ENCODE measurements at regions not wholly inside any gene's neighbourhood (a gene's known extent, or its start where the extent isn't known, plus 50 kb on each side); places are given as distances from the start of the nearest gene placed in this dataset.

GRCh38 chr3:69462022-69462825 lies 76.3 kb upstream of the FRMD4B start:
- DNase-seq: no peak
- ChIA-PET POLR2A (no interaction called here), CTCF (no interaction called here)
- H3K27me3 Mint-ChIP-seq: peaks cover 10% of the 10 kb centered on the region
- no peaks in the 10 kb centered on the region for H3K4me1 Mint-ChIP-seq
- H3K4me3 Mint-ChIP-seq: no peak overlapping the region
- H3K36me3 Mint-ChIP-seq (ENCODE audit: low read depth): no peaks in the 10 kb centered on the region
- no peaks in the 10 kb centered on the region for H3K9me3 Mint-ChIP-seq
- no peak overlapping the region for H3K27ac Mint-ChIP-seq

- peaks cover 7% of the 10 kb centered on the region for H3K27me3 Mint-ChIP-seq
- DNase-seq: no peak
- no peaks in the 10 kb centered on the region for H3K9me3 Mint-ChIP-seq
- ChIA-PET CTCF (no interaction called here), POLR2A (no interaction called here)
- H3K27ac Mint-ChIP-seq: no peak overlapping the region
- no peaks in the 10 kb centered on the region for H3K36me3 Mint-ChIP-seq (ENCODE audit: low read depth)
- no peaks in the 10 kb centered on the region for H3K4me1 Mint-ChIP-seq
- H3K4me3 Mint-ChIP-seq: no peak overlapping the region
These were observed 74.1 kb upstream of the FRMD4B start for GRCh38 chr3:69460034-69460433.

GRCh38 chr3:69458803-69459365 lies 73.0 kb upstream of the FRMD4B start:
- ChIA-PET POLR2A (no interaction called here), CTCF (no interaction called here)
- no peaks in the 10 kb centered on the region for H3K36me3 Mint-ChIP-seq (ENCODE audit: low read depth)
- no peak overlapping the region for H3K27ac Mint-ChIP-seq
- no peaks in the 10 kb centered on the region for H3K4me1 Mint-ChIP-seq
- H3K9me3 Mint-ChIP-seq: no peaks in the 10 kb centered on the region
- no peak for DNase-seq
- no peak overlapping the region for H3K4me3 Mint-ChIP-seq
- H3K27me3 Mint-ChIP-seq: peaks cover 7% of the 10 kb centered on the region

DNA sequence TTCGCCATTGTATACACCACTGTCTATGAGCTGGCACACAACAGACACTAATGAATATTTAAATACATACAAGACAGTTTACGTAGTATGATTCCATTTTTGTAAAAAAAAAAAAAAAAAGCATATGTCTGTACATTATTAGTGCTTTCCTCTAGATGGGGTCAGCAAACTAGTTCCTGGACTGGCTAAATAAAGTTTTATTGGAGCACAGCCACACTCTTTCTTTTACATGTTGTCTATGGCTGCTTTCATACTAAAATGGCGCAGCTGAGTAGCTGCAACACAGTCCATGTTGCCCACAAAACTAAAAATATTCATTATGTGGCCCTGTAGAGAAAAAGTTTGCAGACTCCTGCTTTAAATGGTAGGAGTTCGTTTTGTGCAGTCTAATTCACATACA lies 70.7 kb upstream of the FRMD4B start:
- no peaks in the 10 kb centered on the region for H3K4me1 Mint-ChIP-seq
- no peak overlapping the region for H3K27ac Mint-ChIP-seq
- ChIA-PET CTCF (no interaction called here), POLR2A (no interaction called here)
- peaks cover 7% of the 10 kb centered on the region for H3K27me3 Mint-ChIP-seq
- no peak overlapping the region for H3K4me3 Mint-ChIP-seq
- no peaks in the 10 kb centered on the region for H3K36me3 Mint-ChIP-seq (ENCODE audit: low read depth)
- H3K9me3 Mint-ChIP-seq: no peaks in the 10 kb centered on the region
- no peak for DNase-seq

DNA sequence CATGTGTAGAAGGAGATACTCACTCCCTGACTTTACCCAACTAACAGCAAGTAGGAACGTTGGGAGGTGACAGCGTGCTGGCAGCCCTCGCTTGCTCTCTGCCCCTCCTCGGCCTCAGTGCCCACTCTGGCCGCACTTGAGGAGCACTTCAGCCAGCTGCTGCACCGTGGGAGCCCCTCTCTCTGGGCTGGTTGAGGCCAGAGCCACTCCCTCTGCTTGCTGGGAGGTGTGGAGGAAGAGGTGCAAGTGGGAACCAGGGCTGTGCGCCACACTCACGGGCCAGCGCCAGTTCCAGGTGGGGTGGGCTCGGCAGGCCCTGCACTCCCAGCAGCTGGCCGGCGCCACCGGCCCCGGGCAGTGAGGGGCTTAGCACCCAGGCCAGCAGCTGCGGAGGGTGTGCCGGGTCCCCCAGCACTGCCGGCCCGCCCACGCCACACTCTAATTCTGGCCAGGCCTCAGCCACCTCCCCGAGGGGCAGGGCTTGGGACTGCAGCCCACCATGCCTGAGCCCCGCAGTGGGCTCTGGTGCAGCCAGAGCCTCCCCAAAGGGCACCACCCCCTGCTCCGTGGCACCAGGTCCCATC lies 68.4 kb upstream of the FRMD4B start:
- POLR2A ChIA-PET: no interaction called here
- H3K4me1 Mint-ChIP-seq: no peaks in the 10 kb centered on the region

GRCh38 chr3:69452295-69452694 lies 66.4 kb upstream of the FRMD4B start:
- Mint-ChIP-seq H3K27ac (no peak overlapping the region), H3K4me1 (no peaks in the 10 kb centered on the region), H3K36me3 (ENCODE audit: low read depth) (no peaks in the 10 kb centered on the region), H3K4me3 (no peak overlapping the region), H3K27me3 (peaks cover 2% of the 10 kb centered on the region), H3K9me3 (no peaks in the 10 kb centered on the region)
- CTCF ChIA-PET: no interaction called here
- POLR2A ChIA-PET: no interaction called here
- DNase-seq: no peak

More for the DNA sequence above, 68.4 kb upstream of the FRMD4B start:
- no peaks in the 10 kb centered on the region for H3K9me3 Mint-ChIP-seq
- no peak overlapping the region for H3K4me3 Mint-ChIP-seq
- no peak overlapping the region for H3K27ac Mint-ChIP-seq
- peaks cover 7% of the 10 kb centered on the region for H3K27me3 Mint-ChIP-seq
- CTCF ChIA-PET: no interaction called here
- no peaks in the 10 kb centered on the region for H3K36me3 Mint-ChIP-seq (ENCODE audit: low read depth)
- no peak for DNase-seq

DNA sequence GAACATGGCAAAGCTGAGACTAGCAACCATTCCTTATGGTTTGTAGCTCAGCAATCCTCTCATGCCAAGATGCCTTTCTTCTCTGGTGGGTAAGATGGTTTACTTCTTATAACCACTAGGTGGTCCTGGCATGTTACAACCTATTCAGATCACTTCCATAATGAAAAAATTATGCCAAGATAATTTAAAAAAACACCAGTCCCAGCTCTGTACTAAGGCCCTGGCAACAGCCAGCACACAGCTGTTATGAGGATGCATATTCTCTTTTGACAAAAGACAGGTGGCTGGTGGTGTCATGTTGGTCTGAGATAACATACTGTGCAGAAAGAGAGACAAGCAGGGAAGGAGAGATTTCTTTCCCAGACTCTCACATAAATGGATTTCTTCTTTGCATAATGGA lies 65.7 kb upstream of the FRMD4B start:
- DNase-seq: no peak
- no peak overlapping the region for H3K4me3 Mint-ChIP-seq
- no peaks in the 10 kb centered on the region for H3K9me3 Mint-ChIP-seq
- H3K27me3 Mint-ChIP-seq: peaks cover 4% of the 10 kb centered on the region
- no peaks in the 10 kb centered on the region for H3K36me3 Mint-ChIP-seq (ENCODE audit: low read depth)
- H3K27ac Mint-ChIP-seq: no peak overlapping the region
- POLR2A ChIA-PET: no interaction called here
- CTCF ChIA-PET: no interaction called here
- no peaks in the 10 kb centered on the region for H3K4me1 Mint-ChIP-seq

DNA sequence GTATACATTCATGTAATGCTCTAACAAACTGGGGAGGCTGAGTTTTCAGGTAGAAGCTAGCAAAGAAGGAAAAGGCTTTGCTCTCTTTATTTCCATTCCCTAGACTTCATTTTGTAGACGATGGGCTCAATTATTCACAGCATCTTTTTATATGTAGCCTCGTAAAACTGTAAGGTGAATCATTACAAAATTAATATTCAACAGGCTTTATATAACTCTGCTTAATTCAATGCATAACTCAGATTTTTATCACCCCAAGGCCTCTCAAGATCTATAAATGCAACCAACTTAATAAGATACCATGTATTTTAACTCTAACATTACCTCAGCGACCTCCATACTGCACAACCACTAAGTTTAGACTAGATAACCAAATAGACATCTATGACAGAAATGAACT lies 63.0 kb upstream of the FRMD4B start:
- no peak overlapping the region for H3K27ac Mint-ChIP-seq
- CTCF ChIA-PET: interaction anchor here (0.8 kb wide), 1 partner anchor 9 kb away, joined by 3 read pairs; no protein-coding TSS in a partner anchor
- no peaks in the 10 kb centered on the region for H3K9me3 Mint-ChIP-seq
- H3K27me3 Mint-ChIP-seq: peaks cover 6% of the 10 kb centered on the region
- no peaks in the 10 kb centered on the region for H3K36me3 Mint-ChIP-seq (ENCODE audit: low read depth)
- no peak for DNase-seq
- POLR2A ChIA-PET: no interaction called here
- no peaks in the 10 kb centered on the region for H3K4me1 Mint-ChIP-seq
- H3K4me3 Mint-ChIP-seq: no peak overlapping the region

DNA sequence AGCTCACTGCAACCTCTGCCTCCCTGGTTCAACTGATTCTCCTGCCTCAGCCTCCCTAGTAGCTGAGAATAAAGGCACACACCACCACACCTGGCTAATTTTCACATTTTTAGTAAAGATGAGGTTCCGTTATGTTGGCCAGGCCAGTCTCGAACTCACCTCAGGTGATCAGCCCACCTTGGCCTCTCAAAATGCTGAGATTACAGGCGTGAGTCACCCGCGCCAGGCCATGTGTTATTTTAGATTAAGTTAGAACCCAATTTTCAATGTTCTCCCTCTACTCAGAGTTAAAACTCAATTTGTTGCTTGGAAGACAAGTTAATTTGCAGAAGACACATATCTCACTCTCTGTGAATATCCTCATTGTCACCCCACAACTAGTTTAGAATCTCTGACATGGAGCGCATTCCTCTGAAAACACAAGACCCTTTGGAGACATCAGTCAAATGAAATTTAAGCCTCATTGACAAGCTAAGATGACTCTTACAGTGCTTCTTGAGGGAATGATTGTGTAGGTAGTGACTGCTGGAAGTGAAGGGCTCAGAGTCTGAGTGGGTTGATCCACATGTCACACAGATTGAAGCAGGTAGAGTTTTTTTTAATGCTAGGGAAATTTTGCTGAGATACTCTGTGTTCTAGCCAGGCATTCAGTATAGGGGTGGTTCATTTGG lies 60.6 kb upstream of the FRMD4B start:
- no peaks in the 10 kb centered on the region for H3K9me3 Mint-ChIP-seq
- no peak overlapping the region for H3K27ac Mint-ChIP-seq
- no peaks in the 10 kb centered on the region for H3K4me1 Mint-ChIP-seq
- peaks cover 8% of the 10 kb centered on the region for H3K27me3 Mint-ChIP-seq
- CTCF ChIA-PET: no interaction called here
- DNase-seq: no peak
- H3K4me3 Mint-ChIP-seq: no peak overlapping the region
- POLR2A ChIA-PET: no interaction called here
- no peaks in the 10 kb centered on the region for H3K36me3 Mint-ChIP-seq (ENCODE audit: low read depth)

DNA sequence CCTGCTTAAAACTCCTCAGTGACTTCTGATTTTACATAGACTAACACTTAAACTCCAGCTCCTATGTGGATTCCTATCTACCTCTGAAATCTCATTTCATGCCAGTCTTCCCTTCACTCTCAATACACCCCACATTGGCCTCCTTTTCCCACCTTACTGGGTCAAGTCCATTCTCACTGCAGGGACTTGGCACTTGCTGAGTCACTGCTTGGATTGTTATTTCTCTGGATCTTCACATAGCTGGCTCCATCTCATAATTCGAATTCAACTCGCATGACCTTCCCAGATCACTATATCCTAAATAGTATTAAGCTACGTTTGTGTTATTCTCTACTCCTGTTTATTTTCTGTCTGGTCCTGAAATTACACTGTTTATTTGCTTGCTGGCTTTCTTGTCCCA lies 59.6 kb upstream of the FRMD4B start:
- ChIA-PET CTCF (no interaction called here), POLR2A (no interaction called here)
- DNase-seq: no peak
- no peaks in the 10 kb centered on the region for H3K9me3 Mint-ChIP-seq
- no peak overlapping the region for H3K4me3 Mint-ChIP-seq
- peaks cover 8% of the 10 kb centered on the region for H3K27me3 Mint-ChIP-seq
- H3K4me1 Mint-ChIP-seq: no peaks in the 10 kb centered on the region
- H3K36me3 Mint-ChIP-seq (ENCODE audit: low read depth): no peaks in the 10 kb centered on the region
- H3K27ac Mint-ChIP-seq: no peak overlapping the region

DNA sequence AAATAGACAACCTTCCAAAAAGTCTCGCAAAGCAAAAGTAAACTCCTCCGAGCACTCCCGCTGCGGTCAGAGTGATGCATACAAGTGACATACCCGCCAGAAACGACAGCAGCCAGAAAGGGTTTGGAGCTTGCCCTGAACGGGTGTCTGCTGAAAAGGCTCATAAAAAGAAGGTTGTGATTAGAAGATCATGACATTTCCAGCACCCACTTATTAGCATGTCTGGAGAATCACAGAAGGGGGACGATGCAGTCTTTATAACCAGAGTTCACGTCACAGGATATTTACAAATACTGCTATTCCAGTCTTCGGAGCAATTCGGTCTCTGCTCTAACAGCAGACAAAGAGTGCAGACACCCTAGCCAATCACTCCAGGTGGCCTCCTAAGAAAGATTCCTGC lies 59.1 kb upstream of the FRMD4B start:
- H3K4me1 Mint-ChIP-seq: no peaks in the 10 kb centered on the region
- no peak for DNase-seq
- ChIA-PET POLR2A (no interaction called here), CTCF (no interaction called here)
- no peaks in the 10 kb centered on the region for H3K9me3 Mint-ChIP-seq
- H3K4me3 Mint-ChIP-seq: no peak overlapping the region
- peaks cover 8% of the 10 kb centered on the region for H3K27me3 Mint-ChIP-seq
- no peak overlapping the region for H3K27ac Mint-ChIP-seq
- H3K36me3 Mint-ChIP-seq (ENCODE audit: low read depth): no peaks in the 10 kb centered on the region

GRCh38 chr3:69443457-69443920 lies 57.6 kb upstream of the FRMD4B start:
- Mint-ChIP-seq H3K27me3 (peaks cover 8% of the 10 kb centered on the region), H3K9me3 (no peaks in the 10 kb centered on the region), H3K36me3 (ENCODE audit: low read depth) (no peaks in the 10 kb centered on the region), H3K27ac (no peak overlapping the region), H3K4me3 (no peak overlapping the region), H3K4me1 (peaks cover 4% of the 10 kb centered on the region)
- POLR2A ChIA-PET: no interaction called here
- CTCF ChIA-PET: no interaction called here
- DNase-seq: no peak

GRCh38 chr3:69442771-69443311 lies 57.0 kb upstream of the FRMD4B start:
- no peak for DNase-seq
- Mint-ChIP-seq H3K9me3 (no peaks in the 10 kb centered on the region), H3K4me3 (no peak overlapping the region), H3K27ac (no peak overlapping the region), H3K4me1 (peaks cover 4% of the 10 kb centered on the region), H3K36me3 (ENCODE audit: low read depth) (no peaks in the 10 kb centered on the region), H3K27me3 (peaks cover 8% of the 10 kb centered on the region)
- POLR2A ChIA-PET: no interaction called here
- CTCF ChIA-PET: no interaction called here
